GM12891 (cell line): ENCODE measurements at regions not wholly inside any gene's neighbourhood (a gene's known extent, or its start where the extent isn't known, plus 50 kb on each side); places are given as distances from the start of the nearest gene placed in this dataset.

Source experiments
- PAX5 ChIP-seq: IDR thresholded peaks from 2 replicates; pipeline ENCODE4 v1.6.1; 2011; ENCODE audit warnings: low read length, moderate library complexity, mild to moderate bottlenecking; ENCODE audit not compliant: insufficient read depth, severe bottlenecking
- POLR2A ChIP-seq: IDR thresholded peaks from 2 replicates; pipeline ENCODE4 v1.6.1; 2011; ENCODE audit warnings: low read depth, low read length, control low read depth
- POLR2AphosphoS5 ChIP-seq: IDR thresholded peaks from 2 replicates; pipeline ENCODE4 v1.6.1; 2011; ENCODE audit warnings: low read depth, low read length, control low read depth
- POU2F2 ChIP-seq: IDR thresholded peaks from 2 replicates; pipeline ENCODE4 v1.6.1; 2011; ENCODE audit warnings: low read depth, mild to moderate bottlenecking, control low read depth, low read length, moderate library complexity
- SPI1 ChIP-seq: IDR thresholded peaks from 2 replicates; pipeline ENCODE4 v1.6.1; 2011; ENCODE audit warnings: low read depth, low read length, control low read depth

DNA sequence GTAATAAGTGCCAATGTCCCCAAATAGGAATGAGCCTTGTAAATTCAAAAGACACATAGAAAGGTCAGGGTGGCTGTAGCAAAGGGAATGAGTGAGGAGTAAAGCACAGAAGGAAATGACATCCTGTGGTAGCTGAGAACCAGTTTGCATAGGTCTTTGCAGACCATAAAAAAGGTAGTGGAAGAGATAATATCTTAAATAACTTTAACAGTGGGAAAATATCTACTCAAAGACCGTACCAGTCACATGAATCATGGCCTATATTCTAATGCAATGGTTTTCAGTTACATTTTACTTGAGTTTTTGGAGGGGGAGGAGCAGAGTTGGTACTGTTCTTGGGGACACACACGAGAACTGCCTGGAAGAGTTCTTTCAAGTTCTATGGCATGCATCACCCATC is 297.3 kb upstream of the ADAMTS9 start:
- TF ChIP-seq SPI1 (no peak), PAX5 (no peak), POLR2A (no peak), POU2F2 (no peak), POLR2AphosphoS5 (no peak)
